HCT116 (cell line): ENCODE measurements at regions not wholly inside any gene's neighbourhood (a gene's known extent, or its start where the extent isn't known, plus 50 kb on each side); places are given as distances from the start of the nearest gene placed in this dataset.

ENCODE experiments used
- ATAC-seq: fragments of 200-7000 bp; cut with Tn5 transposase; 2 replicates; pipeline ENCODE4 v1.9.1; 2020; ENCODE audit warnings: mild to moderate bottlenecking, moderate library complexity
- BruUV-seq: library from RNA; stranded (reverse); fragments of 400-500 nt; replicated peaks from 2 replicates; lab custom pipeline; 2021; lab: Mats Ljungman, UMichigan
- CTCF ChIA-PET: fragments of 300-600 bp; sonication (Branson Sonifier 250); formaldehyde crosslinking; loops from one replicate; lab custom pipeline; 2021; ENCODE audit warnings: antibody characterized with exemption; lab: Charles Lee
- POLR2A ChIA-PET: fragments of 300-600, 350-600 bp; sonication (Branson Sonifier 250); formaldehyde crosslinking; loops from one replicate; lab custom pipeline; 2021; ENCODE audit warnings: antibody characterized with exemption; lab: Charles Lee
- RAD21 ChIA-PET, 2 experiments: fragments of 300-600 bp; sonication (Branson Sonifier 250); formaldehyde crosslinking; loops; one replicate each; lab custom pipeline; 2023; ENCODE audit warnings: low total read pairs in 2 of 2; ENCODE audit not compliant: uncharacterized antibody in 2 of 2, unreplicated experiment in 2 of 2, low non-redundant PET in 1 of 2; lab: Charles Lee
- DNase-seq: peaks from one replicate; pipeline ENCODE4 v3.0.0-alpha.2; 2010; ENCODE audit warnings: low read depth, low spot score
- H2AFZ ChIP-seq: fragments of 200-600 bp; shearing (Covaris generic), sonication (generic); 2 replicates; pipeline ENCODE4 v1.6.1; 2017; ENCODE audit warnings: low read depth, mixed run types, mixed read lengths, antibody characterized with exemption, low read length; ENCODE audit not compliant: poor library complexity, severe bottlenecking
- H3K27ac ChIP-seq: 2 replicates; pipeline ENCODE4 v1.5.1; 2012; ENCODE audit warnings: low read depth, low read length
- H3K27me3 ChIP-seq: fragments of 200-600 bp; sonication (generic); 2 replicates; pipeline ENCODE4 v1.6.1; 2016; ENCODE audit warnings: mixed run types, low read length, mixed read lengths; ENCODE audit not compliant: insufficient read depth
- H3K36me3 ChIP-seq, 2 experiments: fragments of 200-500 bp in 1 of 2; fragments of 200-600 bp in 1 of 2; sonication (Bioruptor generic) in 1 of 2; sonication (generic) in 1 of 2; 2 replicates each; pipeline versions ENCODE4 v1.5.1 to v1.6.1; 2014 to 2016; ENCODE audit warnings: low read length in 2 of 2, inconsistent platforms in 1 of 2, mixed read lengths in 1 of 2, mixed run types in 1 of 2; ENCODE audit not compliant: insufficient read depth in 2 of 2, control insufficient read depth in 1 of 2
- H3K4me1 ChIP-seq, 2 experiments: fragments of 200-600 bp in 1 of 2; sonication (generic) in 1 of 2; 2 replicates each; pipeline versions ENCODE4 v1.5.1 to v1.6.1; 2012 to 2017; ENCODE audit warnings: low read length in 2 of 2, inconsistent platforms in 1 of 2, mild to moderate bottlenecking in 1 of 2, mixed read lengths in 1 of 2, mixed run types in 1 of 2, moderate library complexity in 1 of 2; ENCODE audit not compliant: insufficient read depth in 2 of 2, control insufficient read depth in 1 of 2
- H3K4me2 ChIP-seq: fragments of 200-600 bp; sonication (generic); 2 replicates; pipeline ENCODE4 v1.6.1; 2017; ENCODE audit warnings: mixed run types, low read length, mixed read lengths
- H3K4me3 ChIP-seq, 2 experiments: fragments of 200-600 bp in 1 of 2; sonication (generic) in 1 of 2; replicated peaks in 1 of 2; 2 replicates each; pipeline ENCODE4 v1.5.1; 2011 to 2016; ENCODE audit warnings: low read length in 2 of 2, control low read depth in 1 of 2, low read depth in 1 of 2, mild to moderate bottlenecking in 1 of 2, mixed read lengths in 1 of 2, mixed run types in 1 of 2
- H3K79me2 ChIP-seq: fragments of 200-600 bp; sonication (generic); 2 replicates; pipeline ENCODE4 v1.6.1; 2017; ENCODE audit warnings: mild to moderate bottlenecking, mixed run types, low read length, moderate library complexity, mixed read lengths; ENCODE audit not compliant: insufficient read depth
- H3K9ac ChIP-seq: fragments of 200-600 bp; sonication (generic); 2 replicates; pipeline ENCODE4 v1.6.1; 2016; ENCODE audit warnings: low read length, mixed read lengths
- H3K9me2 ChIP-seq: fragments of 200-600 bp; sonication (generic), shearing (Covaris generic); 2 replicates; pipeline ENCODE4 v1.6.1; 2017; ENCODE audit warnings: mixed run types, mild to moderate bottlenecking, moderate library complexity; ENCODE audit not compliant: insufficient read depth
- H3K9me3 ChIP-seq, 2 experiments: fragments of 200-500 bp in 1 of 2; fragments of 200-600 bp in 1 of 2; sonication (Bioruptor generic) in 1 of 2; sonication (generic) in 1 of 2; 2 replicates each; pipeline ENCODE4 v1.6.1; 2014 to 2017; ENCODE audit warnings: low read length in 2 of 2, mixed read lengths in 2 of 2, inconsistent platforms in 1 of 2, low read depth in 1 of 2, mild to moderate bottlenecking in 1 of 2, mixed run types in 1 of 2, moderate library complexity in 1 of 2; ENCODE audit not compliant: control insufficient read depth in 1 of 2, insufficient read depth in 1 of 2
- H4K20me1 ChIP-seq: fragments of 200-600 bp; sonication (generic), shearing (Covaris generic); 2 replicates; pipeline ENCODE4 v1.6.1; 2017; ENCODE audit warnings: mixed run types, mild to moderate bottlenecking, moderate library complexity; ENCODE audit not compliant: insufficient read depth
- CBX3 ChIP-seq: IDR thresholded peaks from 2 replicates; pipeline ENCODE4 v1.6.1; 2012; ENCODE audit warnings: low read depth
- CEBPB ChIP-seq: IDR thresholded peaks from 2 replicates; pipeline ENCODE4 v1.6.1; 2012; ENCODE audit warnings: low read depth
- EZH2phosphoT487 ChIP-seq: fragments of 200-600 bp; IDR thresholded peaks from 2 replicates; pipeline ENCODE4 v1.6.1; 2018; ENCODE audit warnings: antibody characterized with exemption, borderline replicate concordance
- FOSL1 ChIP-seq: IDR thresholded peaks from 2 replicates; pipeline ENCODE4 v1.6.1; 2012; ENCODE audit warnings: low read depth
- JUND ChIP-seq: IDR thresholded peaks from 2 replicates; pipeline ENCODE4 v1.6.1; 2012
- MAX ChIP-seq: IDR thresholded peaks from 2 replicates; pipeline ENCODE4 v1.6.1; 2012
- POLR2A ChIP-seq: IDR thresholded peaks from 2 replicates; pipeline ENCODE4 v1.7.0; 2011; ENCODE audit warnings: borderline replicate concordance; ENCODE audit not compliant: insufficient read depth, insufficient read length; ENCODE audit errors: extremely low read depth
- POLR2AphosphoS5 ChIP-seq: IDR thresholded peaks from 2 replicates; pipeline ENCODE4 v1.6.1; 2011; ENCODE audit warnings: mild to moderate bottlenecking, low read depth, low read length, moderate library complexity
- SP1 ChIP-seq: IDR thresholded peaks from 2 replicates; pipeline ENCODE4 v1.6.1; 2012; ENCODE audit warnings: low read depth
- SRF ChIP-seq: IDR thresholded peaks from 2 replicates; pipeline ENCODE4 v1.6.1; 2012; ENCODE audit warnings: low read depth
- TCF7L2 ChIP-seq: IDR thresholded peaks from 2 replicates; pipeline ENCODE4 v1.7.0; 2011; ENCODE audit warnings: borderline replicate concordance, inconsistent platforms; ENCODE audit not compliant: insufficient read depth, insufficient read length; ENCODE audit errors: extremely low read depth
- YY1 ChIP-seq: IDR thresholded peaks from 2 replicates; pipeline ENCODE4 v1.6.1; 2011; ENCODE audit warnings: low read length, low read depth, moderate library complexity, mild to moderate bottlenecking; ENCODE audit not compliant: insufficient replicate concordance; ENCODE audit errors: extremely low read depth
- intact Hi-C: fragments of 100-400 bp; cut with micrococcal nuclease; formaldehyde crosslinking; loops from 2 replicates; pipeline ENCODE4 v1.10.0; 2022

GRCh38 chr2:121890041-121890440 lies 134.6 kb downstream of the TSN start:
- ChIA-PET RAD21 (no interaction called here), CTCF (no interaction called here), POLR2A (no interaction called here)
- DNase-seq: no peak
- Histone ChIP-seq H3K27me3 (peaks cover 10% of the 10 kb centered on the region; the same call in 1 of the 2 replicates), H3K4me1 (no peaks in the 10 kb centered on the region), H3K27ac (no peak overlapping the region), H3K9me2 (no peaks in the 10 kb centered on the region), H3K36me3 (no peaks in the 10 kb centered on the region), H3K9me3 (no peaks in the 10 kb centered on the region), H3K79me2 (no peaks in the 10 kb centered on the region), H3K4me3 (no peak overlapping the region), H2AFZ (no peak overlapping the region), H4K20me1 (no peaks in the 10 kb centered on the region), H3K9ac (no peak overlapping the region), H3K4me2 (no peak overlapping the region)
- no peak for TF ChIP-seq SP1
- no peak for TF ChIP-seq YY1
- no peak for TF ChIP-seq CEBPB
- no peak for TF ChIP-seq POLR2A
- no peak for TF ChIP-seq FOSL1
- TF ChIP-seq MAX: no peak
- TF ChIP-seq SRF: no peak
- TF ChIP-seq EZH2phosphoT487: no peak
- no peak for TF ChIP-seq CBX3
- no peak for TF ChIP-seq POLR2AphosphoS5
- no peak for TF ChIP-seq TCF7L2
- no peak for TF ChIP-seq JUND
- BruUV-seq: no TSS peak
- intact Hi-C loops: no loop called here
- ATAC-seq: no peak
